HG03432 (cell line): ENCODE measurements at regions not wholly inside any gene's neighbourhood (a gene's known extent, or its start where the extent isn't known, plus 50 kb on each side); places are given as distances from the start of the nearest gene placed in this dataset.
"Not testable (repeated sequence)": the region's sequence is repeated elsewhere in the genome, so short reads cannot be mapped to it uniquely, and the experiment has no call there.

Experiments
- ATAC-seq: cut with Tn5 transposase; IDR thresholded peaks from one replicate; pipeline ENCODE4 v1.9.1; 2021; ENCODE audit warnings: mild to moderate bottlenecking, moderate library complexity; ENCODE audit not compliant: unreplicated experiment

DNA sequence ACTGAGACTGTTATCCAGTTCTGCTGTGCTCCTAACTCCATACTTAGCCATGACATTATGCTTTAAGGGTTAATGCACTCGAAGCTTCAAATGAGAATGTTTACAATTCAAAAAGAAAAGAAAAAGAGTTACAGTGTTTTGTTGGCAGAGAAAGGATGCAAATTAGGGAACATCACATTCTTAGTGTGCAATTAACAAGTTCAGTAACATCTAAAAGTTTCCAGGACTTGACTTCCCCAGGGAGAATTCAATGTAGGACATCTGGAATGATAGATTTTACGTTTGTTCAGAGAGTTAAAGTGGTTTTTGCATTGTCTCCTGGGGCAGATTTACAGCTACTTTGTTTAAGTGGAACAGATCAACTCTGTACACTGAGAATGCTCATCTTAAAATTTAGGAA lies 525.2 kb downstream of the LIG4 start:
- no peak for ATAC-seq

DNA sequence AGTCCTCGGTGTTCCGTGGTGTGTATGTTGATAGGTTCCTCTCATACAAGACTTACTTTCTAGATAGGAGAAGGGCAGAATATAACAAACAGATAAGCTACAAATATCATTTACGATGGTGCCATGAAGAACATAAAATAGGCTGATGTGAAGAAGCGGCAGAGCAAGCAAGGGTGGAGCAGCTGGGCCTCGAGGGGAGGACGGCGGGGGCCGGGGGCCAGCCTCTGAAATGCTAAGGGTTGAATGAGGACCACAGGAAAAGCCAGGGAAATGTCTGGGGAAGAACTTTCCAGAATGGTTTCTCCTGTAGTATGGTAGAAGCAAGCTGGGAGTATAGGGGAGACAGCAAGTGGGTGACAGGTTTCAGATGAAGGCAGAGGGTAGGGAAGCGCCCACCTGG lies 529.5 kb downstream of the LIG4 start:
- ATAC-seq: no peak

DNA sequence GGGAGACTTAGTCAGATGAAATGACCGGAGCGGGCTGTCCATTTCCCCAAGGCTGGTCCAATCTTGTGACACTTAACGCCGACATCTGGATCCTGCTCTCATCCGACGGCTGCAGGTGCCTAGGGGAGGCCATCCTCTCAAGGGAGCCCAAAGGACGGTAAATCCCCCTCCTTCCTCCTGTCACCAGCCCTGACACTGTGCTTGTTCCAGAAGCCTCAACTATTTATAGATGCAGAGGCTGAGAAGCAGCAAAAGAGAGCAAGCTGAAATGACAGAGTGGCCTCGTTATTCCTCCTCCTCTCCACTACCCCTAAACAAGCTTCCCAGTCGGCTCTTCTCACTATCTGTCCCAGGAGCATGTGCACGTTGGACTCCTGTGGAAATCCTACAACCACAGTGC lies 533.7 kb downstream of the LIG4 start:
- ATAC-seq: no peak

DNA sequence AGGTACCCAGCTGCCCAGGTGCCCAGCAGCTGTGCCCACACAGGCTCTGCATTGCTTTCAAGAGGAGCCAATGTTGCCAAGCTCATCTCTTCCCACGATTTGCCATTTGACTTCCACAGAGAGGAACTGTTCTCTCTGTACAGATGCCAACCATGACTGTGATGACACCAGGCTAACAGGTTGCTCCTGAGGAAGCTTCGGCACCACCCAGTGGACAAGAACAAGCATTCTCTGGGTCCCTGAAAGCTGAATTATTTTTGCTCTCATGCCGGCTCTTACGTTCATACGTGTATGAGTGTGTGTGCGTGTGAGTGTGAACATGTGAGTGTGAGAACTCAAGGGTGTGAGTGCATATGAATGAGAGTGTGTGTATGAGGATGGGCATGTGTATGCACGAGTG lies 535.2 kb downstream of the LIG4 start:
- no peak for ATAC-seq

DNA sequence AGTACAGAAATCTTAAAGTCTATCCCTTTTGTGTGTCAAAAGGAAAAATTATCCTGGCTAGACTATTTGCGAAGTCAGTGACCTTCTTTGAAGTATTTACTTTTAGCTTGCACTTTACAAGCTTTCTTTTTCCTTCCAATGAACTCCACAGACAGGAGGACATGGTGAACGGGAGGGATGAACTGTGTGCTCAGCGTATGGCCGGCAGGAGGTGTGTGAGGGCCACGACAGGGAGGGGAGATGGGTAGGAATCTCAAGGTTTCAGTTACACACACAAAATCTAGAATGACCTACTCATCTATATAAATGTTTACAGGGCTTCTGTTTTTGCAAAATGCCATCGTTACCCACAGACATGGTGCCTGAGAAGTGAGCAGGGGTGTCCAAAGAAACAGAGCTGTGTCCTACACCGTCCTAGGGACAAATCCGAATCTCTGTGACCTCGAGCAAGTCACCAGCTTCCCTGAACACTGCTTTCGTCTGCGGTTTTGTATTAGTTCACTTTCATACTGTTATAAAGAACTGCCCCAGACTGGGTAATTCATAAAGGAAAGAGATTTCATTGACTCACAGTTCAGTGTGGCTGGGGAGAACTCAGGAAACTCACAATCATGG lies 537.2 kb downstream of the LIG4 start:
- no peak for ATAC-seq

DNA sequence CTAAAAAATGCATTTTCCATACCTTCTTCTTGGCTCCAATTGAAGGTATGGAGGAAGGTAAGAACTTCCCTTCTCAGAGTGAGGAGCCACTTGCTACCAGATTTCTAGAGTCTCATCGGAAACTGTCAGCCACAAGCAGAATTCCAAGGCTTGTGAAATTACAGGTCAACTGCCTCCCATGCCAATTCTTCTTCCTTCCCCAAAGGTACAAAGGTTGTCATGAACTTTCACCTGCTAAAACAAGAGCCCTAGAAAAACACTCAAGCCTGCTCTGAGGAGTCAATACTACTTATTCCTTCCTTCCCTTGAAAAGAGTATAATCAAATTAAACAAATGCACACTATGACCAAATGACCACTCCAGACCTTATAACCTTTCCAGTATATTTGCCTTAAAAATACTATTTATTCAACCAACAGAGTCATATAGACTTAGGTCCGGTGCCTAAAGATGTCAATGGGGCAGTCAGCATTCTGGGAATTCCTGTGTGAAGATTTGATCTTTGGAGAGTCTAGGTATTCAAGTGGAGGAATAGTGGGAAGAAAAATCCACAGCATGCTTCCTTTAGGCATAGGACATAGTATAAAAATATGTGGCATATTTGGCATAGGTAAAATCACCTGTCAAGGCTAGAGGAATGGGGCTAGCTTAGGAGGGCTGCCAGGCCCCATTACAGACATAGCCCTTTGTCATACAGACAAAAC lies 539.3 kb downstream of the LIG4 start:
- no peak for ATAC-seq

DNA sequence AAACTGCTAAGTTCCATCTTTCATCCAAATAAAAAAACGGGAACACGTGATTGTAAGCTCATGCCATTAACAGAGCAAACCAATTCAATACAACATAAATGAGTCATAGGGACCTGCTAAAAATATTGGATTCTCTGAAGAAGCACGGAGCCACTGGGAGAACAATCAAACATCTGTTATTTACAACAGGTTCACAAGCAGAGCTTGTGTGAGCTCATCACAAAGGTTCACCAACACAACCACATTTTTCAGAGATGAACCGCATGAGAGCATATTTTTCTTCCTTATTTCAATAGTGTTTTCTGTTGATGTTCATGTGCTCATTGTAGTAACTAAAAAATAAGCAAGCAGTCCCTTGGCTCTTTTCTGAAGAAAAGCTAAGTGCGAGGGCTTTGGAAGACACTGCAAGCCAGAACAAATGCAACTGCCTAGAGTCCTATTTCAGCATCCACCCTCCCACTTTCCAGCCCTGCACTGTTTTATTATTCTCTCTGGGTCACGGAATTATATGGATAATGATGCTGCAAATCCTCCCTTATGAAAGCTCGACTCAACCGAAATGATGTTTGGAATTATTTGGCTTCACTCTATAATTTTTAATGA lies 545.8 kb downstream of the LIG4 start:
- ATAC-seq: no peak

DNA sequence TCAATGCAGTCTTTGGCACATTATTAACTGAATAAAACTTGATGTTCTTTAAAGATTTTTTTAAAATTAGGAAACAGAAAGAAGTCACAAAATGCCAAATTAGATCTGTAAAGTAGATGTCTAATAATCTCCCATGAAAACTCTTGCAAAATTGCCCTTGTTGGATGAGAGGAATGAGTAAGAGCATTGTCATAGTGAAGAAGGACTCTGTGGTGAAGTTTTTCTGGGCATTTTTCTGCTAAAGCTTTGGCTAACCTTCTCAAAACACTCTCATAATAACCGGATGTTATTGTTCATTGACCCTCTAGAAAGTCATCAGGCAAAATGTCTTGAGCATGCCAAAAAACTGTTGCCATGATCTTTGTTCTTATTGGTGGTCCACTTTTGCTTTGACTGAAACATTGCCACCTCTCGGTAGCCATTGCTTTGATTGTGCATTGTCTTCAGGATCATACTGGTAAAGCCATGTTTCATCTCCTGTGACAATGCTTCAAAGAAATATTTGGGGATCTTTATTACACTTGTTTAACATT lies 549.3 kb downstream of the LIG4 start:
- ATAC-seq: no peak

DNA sequence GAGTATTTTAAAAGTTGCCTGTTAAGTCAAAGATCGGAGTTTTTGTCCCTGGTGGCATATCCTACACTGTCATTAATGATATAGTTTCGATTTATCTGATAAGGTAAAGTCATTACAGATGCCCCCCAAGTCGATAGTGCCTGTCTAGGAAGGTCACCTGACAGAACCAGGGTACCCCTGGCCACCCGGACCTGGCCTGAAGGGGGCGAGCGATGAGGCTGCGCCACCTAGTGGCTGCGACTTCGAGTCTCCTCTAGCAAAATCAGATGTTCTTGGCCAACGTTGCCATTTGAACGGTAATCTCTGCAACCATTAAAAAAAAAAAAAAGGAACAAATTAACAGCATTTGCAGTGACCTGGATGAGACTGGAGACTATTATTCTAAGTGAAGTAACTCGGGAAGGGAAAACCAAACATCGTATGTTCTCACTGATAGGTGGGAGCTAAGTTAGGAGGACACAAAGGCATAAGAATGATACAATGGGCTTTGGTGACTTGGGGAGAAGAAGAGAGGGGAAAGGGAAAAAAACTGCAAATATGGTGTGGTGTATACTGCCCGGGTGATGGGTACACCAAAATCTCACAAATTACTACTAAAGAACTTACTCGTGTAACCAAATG lies 565.1 kb downstream of the LIG4 start:
- ATAC-seq: peak; percentile 97

DNA sequence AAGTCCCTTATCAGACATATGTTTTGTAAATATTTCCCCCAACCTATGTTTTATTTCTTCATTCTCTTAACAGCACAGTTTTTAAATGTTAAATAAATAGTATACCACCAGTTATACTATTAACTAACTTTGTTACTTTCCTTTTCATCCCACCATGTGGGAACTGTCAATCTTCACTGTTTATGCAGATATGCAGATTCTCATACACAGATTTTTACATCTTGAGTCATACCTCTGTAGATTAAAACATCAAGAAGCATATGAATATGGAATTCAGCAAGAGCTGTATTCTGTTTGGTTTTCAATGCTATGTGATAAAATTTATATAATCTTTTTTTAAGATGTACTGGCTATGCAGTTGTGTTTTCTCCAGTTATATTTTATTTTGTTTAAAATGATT lies 566.3 kb downstream of the LIG4 start:
- ATAC-seq: no peak

DNA sequence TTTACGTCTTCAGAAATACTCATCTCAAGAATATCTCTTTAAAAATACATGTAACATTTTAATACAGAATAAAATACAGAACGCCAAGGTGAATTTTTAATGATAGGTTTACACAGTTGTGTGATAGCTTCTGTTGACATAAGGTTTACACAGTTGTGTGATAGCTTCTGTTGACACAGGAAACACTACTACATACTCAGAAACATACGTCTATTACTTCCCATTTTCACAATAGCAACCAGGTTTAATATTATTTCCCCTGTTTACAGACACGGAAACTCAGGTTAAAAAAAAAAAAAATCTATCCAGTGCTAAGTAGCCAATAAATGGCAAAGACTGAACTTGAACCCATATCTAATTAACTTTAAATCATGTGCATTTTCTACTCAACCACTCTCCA lies 571.2 kb downstream of the LIG4 start:
- no peak for ATAC-seq

DNA sequence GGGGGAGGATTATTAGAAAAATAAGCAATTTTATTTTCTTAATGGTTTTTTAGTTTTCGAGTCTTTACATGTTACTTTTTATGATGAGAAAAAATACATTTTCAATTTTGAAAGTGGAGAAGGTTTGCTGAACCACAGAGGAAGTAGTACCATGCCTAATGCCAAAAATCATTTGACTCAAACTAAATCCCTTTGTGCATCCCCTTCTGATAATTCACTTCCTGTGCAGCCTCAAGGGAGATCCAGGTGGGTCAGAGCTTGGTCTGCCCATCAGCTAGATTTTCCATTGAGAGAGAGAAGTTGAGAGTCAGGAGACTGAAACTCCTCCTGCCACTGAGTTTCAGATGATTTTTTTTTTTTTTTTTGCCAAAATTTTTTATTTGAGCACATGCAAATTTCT lies 571.7 kb downstream of the LIG4 start:
- no peak for ATAC-seq

DNA sequence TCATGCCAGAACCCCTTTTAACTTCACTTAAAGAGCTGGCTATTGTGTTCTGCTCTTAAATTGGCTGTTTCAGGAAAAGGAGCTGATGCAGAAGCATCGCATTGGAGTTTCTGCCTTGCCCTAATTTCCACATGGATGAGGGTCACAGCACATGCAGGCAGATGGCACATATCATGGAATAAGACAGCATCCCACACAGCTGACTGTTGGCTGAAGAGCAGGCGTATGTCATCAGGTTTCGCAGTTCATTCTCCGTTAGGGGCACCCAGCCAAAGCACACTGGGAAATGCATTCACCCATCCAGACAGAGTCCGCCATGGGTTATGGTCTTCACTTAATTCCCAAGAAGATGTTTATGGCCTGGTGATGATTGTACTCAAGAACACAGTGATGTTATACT lies 572.5 kb downstream of the LIG4 start:
- no peak for ATAC-seq

DNA sequence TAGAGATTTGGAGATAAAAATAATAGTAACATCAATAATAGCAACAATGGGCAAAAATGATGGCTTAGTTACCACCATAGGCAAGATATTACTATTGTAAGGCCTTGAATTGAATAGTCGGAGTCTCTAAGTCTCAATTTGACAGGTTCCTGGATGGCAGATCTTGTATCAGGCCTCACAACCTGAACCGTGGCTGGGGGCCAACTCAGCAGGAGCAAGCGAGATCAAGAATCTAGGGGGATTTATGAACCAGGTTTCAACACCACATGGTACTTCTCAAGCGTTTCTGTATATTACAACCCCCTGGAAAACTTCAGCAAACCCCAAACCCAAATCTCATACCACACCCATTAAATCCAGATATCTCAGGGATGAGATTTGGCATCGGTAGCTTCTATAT lies 573.8 kb downstream of the LIG4 start:
- ATAC-seq: no peak

DNA sequence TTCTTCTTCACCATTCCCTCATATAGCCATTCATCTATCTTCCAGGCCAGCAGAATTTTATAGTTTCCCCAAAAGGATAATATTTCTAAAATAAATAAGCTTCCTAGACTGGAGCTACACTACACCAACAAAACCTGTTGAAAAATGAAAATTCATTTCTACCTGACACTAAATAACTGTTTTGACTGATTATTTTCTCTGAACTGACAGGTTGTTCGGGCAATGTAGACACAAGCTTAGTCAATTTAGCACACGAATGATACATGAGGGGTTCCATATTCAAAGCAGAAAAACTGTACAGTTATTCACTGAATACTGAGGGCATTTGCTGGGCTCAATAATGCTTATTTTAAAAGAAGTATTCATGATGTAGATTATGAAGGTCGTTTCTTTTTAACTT lies 589.7 kb downstream of the LIG4 start:
- no peak for ATAC-seq

DNA sequence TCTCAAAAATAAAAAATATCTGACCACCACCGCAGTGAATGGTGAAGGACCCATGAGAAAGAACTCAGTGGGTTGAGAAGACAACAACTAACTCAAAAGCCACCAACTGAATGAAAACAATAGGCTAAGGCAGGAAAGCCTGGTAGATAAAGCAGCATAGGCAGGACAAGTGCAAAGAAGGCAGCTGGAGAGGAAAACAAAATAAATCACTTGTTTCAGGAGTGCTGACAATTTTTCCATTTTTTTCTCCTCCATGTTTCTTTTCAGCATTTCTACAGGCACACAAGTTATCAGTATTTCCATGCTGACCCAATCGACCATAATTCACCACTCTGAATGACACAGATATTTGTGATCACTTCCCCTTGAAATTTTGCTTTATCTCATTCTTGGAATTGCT lies 597.8 kb downstream of the LIG4 start:
- no peak for ATAC-seq

DNA sequence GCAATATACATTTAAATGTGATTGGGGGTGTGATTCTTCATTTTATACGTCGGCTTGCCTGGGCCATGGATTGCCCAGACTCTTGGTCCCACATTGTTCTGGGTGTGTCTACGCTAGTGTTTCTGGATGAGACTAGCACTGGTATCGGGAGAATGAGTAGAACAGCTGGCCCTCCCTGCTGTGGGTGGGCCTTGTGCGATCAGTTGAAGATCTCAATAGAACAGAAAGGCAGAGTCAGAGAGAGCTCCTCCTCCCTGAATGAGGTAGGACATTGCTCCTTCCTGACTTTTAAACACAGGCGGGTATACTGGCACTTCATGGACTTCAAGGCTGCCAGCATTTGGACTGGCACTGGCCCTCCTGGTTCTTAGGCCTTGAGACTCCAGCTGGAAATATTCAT lies 603.0 kb downstream of the LIG4 start:
- no peak for ATAC-seq

DNA sequence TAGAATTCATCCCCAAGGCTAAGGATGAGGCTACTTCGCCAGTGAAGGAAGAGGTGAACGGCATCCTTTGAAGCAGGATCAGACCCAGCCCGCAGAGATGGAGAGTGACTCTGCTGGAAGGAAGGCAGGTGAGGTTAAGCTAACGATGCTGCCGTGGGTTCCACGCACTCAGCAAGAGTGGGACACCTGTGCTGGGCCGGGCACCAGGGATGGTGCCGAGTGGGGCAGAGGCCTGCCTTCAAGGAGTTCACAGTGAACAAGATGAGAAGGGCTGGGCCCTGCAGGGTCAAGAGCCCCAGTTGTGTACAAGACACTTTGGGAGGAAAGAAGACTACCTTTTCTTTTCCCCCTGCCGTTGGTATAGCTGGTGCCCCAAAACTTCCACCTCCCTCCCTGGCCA lies 606.6 kb downstream of the LIG4 start:
- ATAC-seq: no peak

DNA sequence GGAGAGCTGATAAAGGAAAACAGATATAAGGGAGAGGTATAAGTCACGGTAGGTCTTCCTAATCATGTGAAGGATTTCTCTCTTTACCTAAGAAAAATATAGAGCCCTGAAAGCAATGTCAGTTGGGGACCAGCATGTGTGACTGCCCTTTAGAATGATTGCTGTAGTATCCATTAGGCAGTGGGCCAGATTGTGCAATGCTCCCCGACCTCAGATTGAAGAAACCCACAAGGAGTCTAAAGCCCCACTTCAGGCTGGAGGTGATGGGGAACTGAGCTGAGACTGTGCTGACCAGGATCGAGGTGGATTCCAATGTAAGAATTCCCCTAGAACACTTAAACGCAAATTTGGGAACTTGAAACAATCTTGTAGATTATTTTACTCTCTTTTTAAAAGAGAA lies 614.4 kb downstream of the LIG4 start:
- no peak for ATAC-seq

DNA sequence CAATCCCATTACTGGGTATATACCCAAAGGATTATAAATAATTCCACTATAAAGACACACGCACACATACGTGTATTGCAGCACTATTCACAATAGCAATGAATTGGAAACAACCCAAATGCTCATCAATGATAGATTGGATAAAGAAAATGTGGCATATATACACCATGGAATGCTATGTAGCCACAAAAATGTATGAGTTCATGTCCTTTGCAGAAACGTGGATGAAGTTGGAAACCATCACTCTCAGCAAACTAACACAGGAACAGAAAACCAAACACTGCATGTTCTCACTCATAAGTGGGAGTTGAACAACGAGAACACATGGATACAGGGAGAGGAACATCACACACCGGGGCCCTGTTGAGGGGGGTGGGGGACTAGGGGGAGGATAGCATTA lies 619.0 kb downstream of the LIG4 start:
- ATAC-seq: not testable (repeated sequence)

DNA sequence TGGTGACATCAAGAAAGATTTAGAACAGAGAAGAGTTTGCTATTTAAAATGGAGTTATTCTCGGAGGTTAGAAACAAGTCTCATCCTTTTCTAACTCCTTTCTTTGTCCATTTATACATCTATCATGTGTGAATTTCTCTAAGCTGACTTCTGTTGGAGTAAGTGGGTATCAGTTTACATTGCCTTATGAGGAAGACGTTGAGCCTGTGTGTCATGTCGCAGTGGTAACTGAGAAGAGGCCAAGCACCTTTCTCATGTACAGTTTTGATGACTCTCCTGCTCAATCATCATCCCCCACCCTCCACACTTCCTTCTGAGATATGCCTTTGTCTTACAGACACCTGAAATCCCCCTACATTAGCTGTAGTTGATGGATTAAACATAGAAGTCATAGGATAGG lies 624.8 kb downstream of the LIG4 start:
- no peak for ATAC-seq

DNA sequence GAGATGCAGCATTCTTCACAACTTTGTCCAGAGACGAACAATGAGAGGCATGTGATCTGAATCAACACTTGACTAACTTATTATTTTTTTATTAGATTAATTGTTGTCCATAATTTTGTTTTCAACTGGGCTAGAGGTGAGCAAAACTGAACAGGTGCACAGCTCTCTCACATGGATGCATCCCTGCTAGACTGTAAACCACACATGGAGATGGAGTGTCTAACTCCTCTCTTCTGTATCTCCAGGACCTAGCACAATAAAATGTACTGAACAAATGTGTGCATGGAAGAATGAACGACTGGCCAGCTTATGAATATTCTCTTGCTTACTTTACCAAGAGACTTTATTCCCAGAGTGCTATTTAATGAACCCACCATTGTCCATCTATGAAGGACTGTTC lies 627.7 kb downstream of the LIG4 start:
- no peak for ATAC-seq
